SK-N-SH treated with all-trans-retinoic acid at 6 μM for 48 hours (cell line): ENCODE measurements at regions not wholly inside any gene's neighbourhood (a gene's known extent, or its start where the extent isn't known, plus 50 kb on each side); places are given as distances from the start of the nearest gene placed in this dataset.

ENCODE experiments used
- ATAC-seq: fragments of 200-7000 bp; cut with Tn5 transposase; 3 replicates; pipeline ENCODE4 v1.9.1; 2020; ENCODE audit warnings: mild to moderate bottlenecking, moderate library complexity
- ARNTL ChIP-seq: fragments of 450-650 bp; formaldehyde crosslinking; IDR thresholded peaks from 2 replicates; pipeline ENCODE4 v1.5.0; 2020; ENCODE audit warnings: low read depth, mild to moderate bottlenecking, moderate library complexity, borderline replicate concordance
- BACH2 ChIP-seq: fragments of 250-450 bp; sonication (Bioruptor Pico); IDR thresholded peaks from 2 replicates; pipeline ENCODE4 v1.9.0; 2021; ENCODE audit warnings: mild to moderate bottlenecking, borderline replicate concordance
- CSDC2 ChIP-seq: fragments of 250-450 bp; sonication (Bioruptor Pico); IDR thresholded peaks from 2 replicates; pipeline ENCODE4 v1.5.0; 2020; ENCODE audit warnings: mild to moderate bottlenecking, moderate library complexity
- ESRRG ChIP-seq: fragments of 250-450 bp; sonication (Bioruptor Pico); IDR thresholded peaks from 2 replicates; pipeline ENCODE4 v1.6.1; 2021; ENCODE audit warnings: mild to moderate bottlenecking
- GLIS3 ChIP-seq: fragments of 250-450 bp; sonication (Bioruptor Pico); IDR thresholded peaks from 2 replicates; pipeline ENCODE4 v1.5.0; 2020; ENCODE audit warnings: mild to moderate bottlenecking, moderate library complexity
- ISL1 ChIP-seq: fragments of 250-450 bp; sonication (Bioruptor Pico); IDR thresholded peaks from 2 replicates; pipeline ENCODE4 v2.1.2; 2022; ENCODE audit warnings: mild to moderate bottlenecking, moderate library complexity
- OSR1 ChIP-seq: fragments of 250-450 bp; sonication (Bioruptor Pico); IDR thresholded peaks from 2 replicates; pipeline ENCODE4 v1.8.0; 2022; ENCODE audit warnings: moderate library complexity, mild to moderate bottlenecking, inconsistent platforms
- PATZ1 ChIP-seq: fragments of 250-450 bp; sonication (Bioruptor Pico); IDR thresholded peaks from 2 replicates; pipeline ENCODE4 v1.8.0; 2020; ENCODE audit warnings: mild to moderate bottlenecking, moderate library complexity, borderline replicate concordance
- PPARA ChIP-seq: fragments of 250-450 bp; sonication (Bioruptor Pico); IDR thresholded peaks from 2 replicates; pipeline ENCODE4 v1.5.0; 2020; ENCODE audit warnings: mild to moderate bottlenecking, borderline replicate concordance
- RARB ChIP-seq: fragments of 250-450 bp; sonication (Bioruptor Pico); IDR thresholded peaks from 2 replicates; pipeline ENCODE4 v1.8.0; 2021; ENCODE audit warnings: mild to moderate bottlenecking, moderate library complexity
- SNAI2 ChIP-seq: fragments of 250-450 bp; sonication (Bioruptor Pico); IDR thresholded peaks from 2 replicates; pipeline ENCODE4 v1.5.0; 2020; ENCODE audit warnings: mild to moderate bottlenecking, moderate library complexity
- TCF4 ChIP-seq: fragments of 250-450 bp; sonication (Bioruptor Pico); IDR thresholded peaks from 2 replicates; pipeline ENCODE4 v1.8.0; 2021; ENCODE audit warnings: mild to moderate bottlenecking, moderate library complexity, borderline replicate concordance
- TOX ChIP-seq: fragments of 250-450 bp; sonication (Bioruptor Pico); IDR thresholded peaks from 2 replicates; pipeline ENCODE4 v1.8.0; 2021; ENCODE audit warnings: mild to moderate bottlenecking, moderate library complexity, borderline replicate concordance
- TSHZ2 ChIP-seq: fragments of 250-450 bp; sonication (Bioruptor Pico); IDR thresholded peaks from 2 replicates; pipeline ENCODE4 v1.5.0; 2020; ENCODE audit warnings: mild to moderate bottlenecking, moderate library complexity
- ZC3H10 ChIP-seq: fragments of 250-450 bp; sonication (Bioruptor Pico); IDR thresholded peaks from 2 replicates; pipeline ENCODE4 v1.5.1; 2021; ENCODE audit warnings: mild to moderate bottlenecking, moderate library complexity
- ZFP3 ChIP-seq: fragments of 250-450 bp; sonication (Bioruptor Pico); IDR thresholded peaks from 2 replicates; pipeline ENCODE4 v1.5.0; 2020; ENCODE audit warnings: mild to moderate bottlenecking, moderate library complexity
- ZNF565 ChIP-seq: fragments of 450-650 bp; formaldehyde crosslinking; conservative IDR thresholded peaks from 2 replicates; pipeline ENCODE4 v1.5.0; 2020; ENCODE audit warnings: low read depth, mild to moderate bottlenecking, moderate library complexity
- ZNF70 ChIP-seq: fragments of 450-650 bp; formaldehyde crosslinking; IDR thresholded peaks from 2 replicates; pipeline ENCODE4 v1.5.0; 2020; ENCODE audit warnings: mild to moderate bottlenecking, moderate library complexity
- ZNF8 ChIP-seq: fragments of 450-650 bp; formaldehyde crosslinking; IDR thresholded peaks from 2 replicates; pipeline ENCODE4 v1.5.0; 2020; ENCODE audit warnings: mild to moderate bottlenecking, moderate library complexity
- TF ChIP-seq, protein P1 (sequence below): fragments of 250-450 bp; sonication (Bioruptor Pico); IDR thresholded peaks from 2 replicates; pipeline ENCODE4 v1.5.1; 2020; ENCODE audit warnings: low read depth, mild to moderate bottlenecking, moderate library complexity
- TF ChIP-seq, protein P2 (sequence below): fragments of 250-450 bp; sonication (Bioruptor Pico); IDR thresholded peaks from 2 replicates; pipeline ENCODE4 v1.8.0; 2021; ENCODE audit warnings: low read depth, mild to moderate bottlenecking, moderate library complexity, borderline replicate concordance

GRCh38 chr10:126846469-126846868, 58.8 kb upstream of the DOCK1 start:
- ATAC-seq: no peak
- TF ChIP-seq BACH2 (CRISPR knock-in tag) (no peak), TOX (no peak), PPARA (CRISPR knock-in tag) (no peak), ZFP3 (CRISPR knock-in tag) (no peak), CSDC2 (CRISPR knock-in tag) (no peak), ZNF565 (no peak), TCF4 (no peak), ISL1 (CRISPR knock-in tag) (no peak), OSR1 (CRISPR knock-in tag) (no peak), GLIS3 (no peak), ZNF8 (CRISPR knock-in tag) (no peak), RARB (CRISPR knock-in tag) (no peak), TSHZ2 (no peak), ESRRG (no peak), ARNTL (CRISPR knock-in tag) (no peak), SNAI2 (CRISPR knock-in tag) (no peak)
- TF ChIP-seq, protein P1, sequence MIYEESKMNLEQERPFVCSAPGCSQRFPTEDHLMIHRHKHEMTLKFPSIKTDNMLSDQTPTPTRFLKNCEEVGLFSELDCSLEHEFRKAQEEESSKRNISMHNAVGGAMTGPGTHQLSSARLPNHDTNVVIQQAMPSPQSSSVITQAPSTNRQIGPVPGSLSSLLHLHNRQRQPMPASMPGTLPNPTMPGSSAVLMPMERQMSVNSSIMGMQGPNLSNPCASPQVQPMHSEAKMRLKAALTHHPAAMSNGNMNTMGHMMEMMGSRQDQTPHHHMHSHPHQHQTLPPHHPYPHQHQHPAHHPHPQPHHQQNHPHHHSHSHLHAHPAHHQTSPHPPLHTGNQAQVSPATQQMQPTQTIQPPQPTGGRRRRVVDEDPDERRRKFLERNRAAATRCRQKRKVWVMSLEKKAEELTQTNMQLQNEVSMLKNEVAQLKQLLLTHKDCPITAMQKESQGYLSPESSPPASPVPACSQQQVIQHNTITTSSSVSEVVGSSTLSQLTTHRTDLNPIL: no peak
- TF ChIP-seq, protein P2, sequence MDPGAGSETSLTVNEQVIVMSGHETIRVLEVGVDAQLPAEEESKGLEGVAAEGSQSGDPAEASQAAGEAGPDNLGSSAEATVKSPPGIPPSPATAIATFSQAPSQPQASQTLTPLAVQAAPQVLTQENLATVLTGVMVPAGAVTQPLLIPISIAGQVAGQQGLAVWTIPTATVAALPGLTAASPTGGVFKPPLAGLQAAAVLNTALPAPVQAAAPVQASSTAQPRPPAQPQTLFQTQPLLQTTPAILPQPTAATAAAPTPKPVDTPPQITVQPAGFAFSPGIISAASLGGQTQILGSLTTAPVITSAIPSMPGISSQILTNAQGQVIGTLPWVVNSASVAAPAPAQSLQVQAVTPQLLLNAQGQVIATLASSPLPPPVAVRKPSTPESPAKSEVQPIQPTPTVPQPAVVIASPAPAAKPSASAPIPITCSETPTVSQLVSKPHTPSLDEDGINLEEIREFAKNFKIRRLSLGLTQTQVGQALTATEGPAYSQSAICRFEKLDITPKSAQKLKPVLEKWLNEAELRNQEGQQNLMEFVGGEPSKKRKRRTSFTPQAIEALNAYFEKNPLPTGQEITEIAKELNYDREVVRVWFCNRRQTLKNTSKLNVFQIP (CRISPR knock-in tag): no peak
- TF ChIP-seq, all 23 proteins: peak for 0

DNA sequence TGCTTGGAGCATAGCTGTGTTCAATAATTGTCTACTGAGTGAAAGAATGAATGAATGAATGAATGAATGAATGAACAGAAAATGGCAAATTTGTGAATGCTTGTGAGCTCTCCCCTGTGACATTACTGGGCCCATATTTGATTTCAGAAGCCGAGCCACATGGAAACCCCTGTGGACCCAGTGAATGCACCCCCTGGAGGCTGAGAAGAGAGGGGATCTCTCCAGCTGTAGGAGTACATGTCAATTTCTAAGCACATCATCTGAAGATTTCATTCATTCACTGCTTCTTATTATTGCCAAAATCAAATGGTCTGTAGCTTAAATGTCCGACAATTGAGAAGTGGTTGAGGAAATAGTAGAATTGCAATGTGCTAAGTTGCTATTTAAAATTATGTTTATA, 58.3 kb upstream of the DOCK1 start:
- ATAC-seq: no peak
- no peak for TF ChIP-seq ISL1 (CRISPR knock-in tag)
- TF ChIP-seq ZFP3 (CRISPR knock-in tag): no peak
- TF ChIP-seq SNAI2 (CRISPR knock-in tag): no peak
- TF ChIP-seq, protein P2 (CRISPR knock-in tag): no peak
- no peak for TF ChIP-seq ZC3H10 (CRISPR knock-in tag)
- no peak for TF ChIP-seq ZNF565
- no peak for TF ChIP-seq ZNF8 (CRISPR knock-in tag)
- no peak for TF ChIP-seq ARNTL (CRISPR knock-in tag)
- no peak for TF ChIP-seq RARB (CRISPR knock-in tag)
- TF ChIP-seq, protein P1: no peak
- TF ChIP-seq PPARA (CRISPR knock-in tag): no peak
- TF ChIP-seq TOX: no peak
- no peak for TF ChIP-seq ZNF70 (CRISPR knock-in tag)
- TF ChIP-seq ESRRG: no peak
- no peak for TF ChIP-seq PATZ1 (CRISPR knock-in tag)
- TF ChIP-seq TCF4: no peak
